ENCODE measurements at regions not wholly inside any gene's neighbourhood (a gene's known extent, or its start where the extent isn't known, plus 50 kb on each side); places are given as distances from the start of the nearest gene placed in this dataset.
"Not testable (repeated sequence)": the region's sequence is repeated elsewhere in the genome, so short reads cannot be mapped to it uniquely, and the experiment has no call there.

GRCh38 chrX:76543381-76543780, 115.9 kb downstream of the MAGEE1 start:
- TF ChIP-seq POLR2A (IDR thresholded peaks at IDR 0.05); POLR2AphosphoS5 (IDR thresholded peaks at IDR 0.05; ENCODE audit: insufficient read depth in 1 of 2, low read depth in 1 of 2): not testable (repeated sequence)
